B cell (primary cell): ENCODE measurements at regions not wholly inside any gene's neighbourhood (a gene's known extent, or its start where the extent isn't known, plus 50 kb on each side); places are given as distances from the start of the nearest gene placed in this dataset.
"Not testable (repeated sequence)": the region's sequence is repeated elsewhere in the genome, so short reads cannot be mapped to it uniquely, and the experiment has no call there.

ENCODE experiments used
- EZH2 ChIP-seq: IDR thresholded peaks from 2 replicates; pipeline ENCODE4 v1.6.1; 2012; ENCODE audit warnings: borderline replicate concordance, low read depth, mild to moderate bottlenecking, moderate library complexity, low read length; ENCODE audit not compliant: insufficient read depth, poor library complexity, severe bottlenecking
- TF ChIP-seq, protein P1 (sequence below): fragments of 200-600 bp; IDR thresholded peaks from one replicate; pipeline ENCODE4 v1.8.0; 2022; ENCODE audit warnings: antibody characterized with exemption, mild to moderate bottlenecking

DNA sequence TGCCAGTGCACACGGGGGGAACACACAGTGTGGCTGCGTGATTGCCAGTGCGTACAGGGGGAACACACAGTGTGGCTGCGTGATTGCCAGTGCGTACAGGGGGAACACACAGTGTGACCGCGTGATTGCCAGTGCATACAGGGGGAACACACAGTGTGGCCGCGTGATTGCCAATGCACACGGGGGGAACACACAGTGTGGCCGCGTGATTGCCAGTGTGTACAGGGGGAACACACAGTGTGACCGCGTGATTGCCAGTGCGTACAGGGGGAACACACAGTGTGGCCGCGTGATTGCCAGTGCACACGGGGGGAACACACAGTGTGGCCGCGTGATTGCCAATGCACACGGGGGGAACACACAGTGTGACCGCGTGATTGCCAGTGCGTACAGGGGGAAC is 139.4 kb downstream of the RTP5 start:
- not testable (repeated sequence) for TF ChIP-seq EZH2
- TF ChIP-seq, protein P1, sequence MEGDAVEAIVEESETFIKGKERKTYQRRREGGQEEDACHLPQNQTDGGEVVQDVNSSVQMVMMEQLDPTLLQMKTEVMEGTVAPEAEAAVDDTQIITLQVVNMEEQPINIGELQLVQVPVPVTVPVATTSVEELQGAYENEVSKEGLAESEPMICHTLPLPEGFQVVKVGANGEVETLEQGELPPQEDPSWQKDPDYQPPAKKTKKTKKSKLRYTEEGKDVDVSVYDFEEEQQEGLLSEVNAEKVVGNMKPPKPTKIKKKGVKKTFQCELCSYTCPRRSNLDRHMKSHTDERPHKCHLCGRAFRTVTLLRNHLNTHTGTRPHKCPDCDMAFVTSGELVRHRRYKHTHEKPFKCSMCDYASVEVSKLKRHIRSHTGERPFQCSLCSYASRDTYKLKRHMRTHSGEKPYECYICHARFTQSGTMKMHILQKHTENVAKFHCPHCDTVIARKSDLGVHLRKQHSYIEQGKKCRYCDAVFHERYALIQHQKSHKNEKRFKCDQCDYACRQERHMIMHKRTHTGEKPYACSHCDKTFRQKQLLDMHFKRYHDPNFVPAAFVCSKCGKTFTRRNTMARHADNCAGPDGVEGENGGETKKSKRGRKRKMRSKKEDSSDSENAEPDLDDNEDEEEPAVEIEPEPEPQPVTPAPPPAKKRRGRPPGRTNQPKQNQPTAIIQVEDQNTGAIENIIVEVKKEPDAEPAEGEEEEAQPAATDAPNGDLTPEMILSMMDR = not testable (repeated sequence)
